ENCODE measurements at regions not wholly inside any gene's neighbourhood (a gene's known extent, or its start where the extent isn't known, plus 50 kb on each side); places are given as distances from the start of the nearest gene placed in this dataset.

- no peak overlapping the region for H3K4ac ChIP-seq (ENCODE audit: low read depth, low read length)
- no peaks in the 10 kb centered on the region for H3K36me3 ChIP-seq (ENCODE audit: control insufficient read depth, insufficient read depth, low read length)
- no peak for DNase-seq
- no peak overlapping the region for H3K23ac ChIP-seq (ENCODE audit: low read length)
- no peak overlapping the region for H4K5ac ChIP-seq (ENCODE audit: low read length)
- no CpG with 5 or more reads among the region's 2 CpGs for WGBS (ENCODE audit: extremely low coverage, insufficient coverage, low lambda C conversion rate)
- H2BK5ac ChIP-seq (ENCODE audit: low read length) = peak overlapping the region; percentile 14
- H3K4me3 ChIP-seq (ENCODE audit: low read length) = no peak overlapping the region
- no peak overlapping the region for H2AK5ac ChIP-seq (ENCODE audit: low read length)
- no peak overlapping the region for H4K8ac ChIP-seq (ENCODE audit: low read depth, low read length)
- H3K4me1 ChIP-seq (ENCODE audit: control insufficient read depth, low read depth, low read length) = peaks cover 7% of the 10 kb centered on the region
- H2BK120ac ChIP-seq (ENCODE audit: low read depth, low read length) = no peak overlapping the region
- H3K56ac ChIP-seq (ENCODE audit: low read length) = peak overlapping the region; percentile 8
- no peaks in the 10 kb centered on the region for H3K79me2 ChIP-seq (ENCODE audit: control insufficient read depth, insufficient read depth, low read length)
- no peak overlapping the region for H3K27ac ChIP-seq (ENCODE audit: low read depth, low read length)
- no peaks in the 10 kb centered on the region for H3K79me1 ChIP-seq (ENCODE audit: low read length)
- no peak overlapping the region for H3K9ac ChIP-seq (ENCODE audit: low read length)
- peak overlapping the region; percentile 98 for H2BK15ac ChIP-seq (replicated peaks; ENCODE audit: low read depth)
- no peak overlapping the region for H3K4me2 ChIP-seq (ENCODE audit: low read length)
- no peaks in the 10 kb centered on the region for H3K27me3 ChIP-seq (ENCODE audit: insufficient read depth, low read length, poor library complexity)
- no peak overlapping the region for H3K18ac ChIP-seq (ENCODE audit: low read length)
Observed at GRCh38 chr6:125423047-125423446, 121.3 kb upstream of the HDDC2 start.

GRCh38 chr6:125431971-125432370 is 130.2 kb upstream of the HDDC2 start:
- Histone ChIP-seq H3K36me3 (ENCODE audit: control insufficient read depth, insufficient read depth, low read length) (no peaks in the 10 kb centered on the region), H4K8ac (ENCODE audit: low read depth, low read length) (no peak overlapping the region), H3K27ac (ENCODE audit: low read depth, low read length) (no peak overlapping the region), H4K5ac (ENCODE audit: low read length) (no peak overlapping the region), H3K18ac (ENCODE audit: low read length) (no peak overlapping the region), H2BK15ac (replicated peaks; ENCODE audit: low read depth) (no peak overlapping the region), H3K4me2 (ENCODE audit: low read length) (no peak overlapping the region), H3K23ac (ENCODE audit: low read length) (no peak overlapping the region), H3K9ac (ENCODE audit: low read length) (no peak overlapping the region), H3K56ac (ENCODE audit: low read length) (no peak overlapping the region), H3K27me3 (ENCODE audit: insufficient read depth, low read length, poor library complexity) (no peaks in the 10 kb centered on the region), H2AK5ac (ENCODE audit: low read length) (no peak overlapping the region), H3K4ac (ENCODE audit: low read depth, low read length) (no peak overlapping the region), H2BK120ac (ENCODE audit: low read depth, low read length) (no peak overlapping the region), H3K79me2 (ENCODE audit: control insufficient read depth, insufficient read depth, low read length) (no peaks in the 10 kb centered on the region), H3K4me3 (ENCODE audit: low read length) (no peak overlapping the region), H3K4me1 (ENCODE audit: control insufficient read depth, low read depth, low read length) (peaks cover 4% of the 10 kb centered on the region), H3K79me1 (ENCODE audit: low read length) (no peaks in the 10 kb centered on the region), H2BK5ac (ENCODE audit: low read length) (no peak overlapping the region)
- DNase-seq = no peak

GRCh38 chr6:125432963-125433362 is 131.2 kb upstream of the HDDC2 start:
- Histone ChIP-seq H3K79me2 (ENCODE audit: control insufficient read depth, insufficient read depth, low read length) (no peaks in the 10 kb centered on the region), H4K5ac (ENCODE audit: low read length) (no peak overlapping the region), H3K79me1 (ENCODE audit: low read length) (no peaks in the 10 kb centered on the region), H2BK5ac (ENCODE audit: low read length) (no peak overlapping the region), H3K4me2 (ENCODE audit: low read length) (no peak overlapping the region), H3K9ac (ENCODE audit: low read length) (no peak overlapping the region), H3K23ac (ENCODE audit: low read length) (no peak overlapping the region), H2BK15ac (replicated peaks; ENCODE audit: low read depth) (no peak overlapping the region), H3K56ac (ENCODE audit: low read length) (no peak overlapping the region), H3K27me3 (ENCODE audit: insufficient read depth, low read length, poor library complexity) (no peaks in the 10 kb centered on the region), H3K27ac (ENCODE audit: low read depth, low read length) (no peak overlapping the region), H2BK120ac (ENCODE audit: low read depth, low read length) (no peak overlapping the region), H3K36me3 (ENCODE audit: control insufficient read depth, insufficient read depth, low read length) (no peaks in the 10 kb centered on the region), H3K4me1 (ENCODE audit: control insufficient read depth, low read depth, low read length) (peaks cover 4% of the 10 kb centered on the region), H4K8ac (ENCODE audit: low read depth, low read length) (no peak overlapping the region), H3K4me3 (ENCODE audit: low read length) (no peak overlapping the region), H2AK5ac (ENCODE audit: low read length) (no peak overlapping the region), H3K4ac (ENCODE audit: low read depth, low read length) (no peak overlapping the region), H3K18ac (ENCODE audit: low read length) (no peak overlapping the region)
- DNase-seq = peak; percentile 14
- no CpG with 5 or more reads among the region's 5 CpGs for WGBS (ENCODE audit: extremely low coverage, insufficient coverage, low lambda C conversion rate)

GRCh38 chr6:125434760-125435159 is 133.0 kb upstream of the HDDC2 start:
- Histone ChIP-seq H4K5ac (ENCODE audit: low read length) (no peak overlapping the region), H3K23ac (ENCODE audit: low read length) (no peak overlapping the region)

GRCh38 chr6:125439512-125439911 is 137.7 kb upstream of the HDDC2 start:
- Histone ChIP-seq H2AK5ac (ENCODE audit: low read length) (no peak overlapping the region), H3K36me3 (ENCODE audit: control insufficient read depth, insufficient read depth, low read length) (no peaks in the 10 kb centered on the region), H3K27me3 (ENCODE audit: insufficient read depth, low read length, poor library complexity) (no peaks in the 10 kb centered on the region), H2BK5ac (ENCODE audit: low read length) (no peak overlapping the region), H2BK15ac (replicated peaks; ENCODE audit: low read depth) (no peak overlapping the region), H3K79me2 (ENCODE audit: control insufficient read depth, insufficient read depth, low read length) (no peaks in the 10 kb centered on the region), H3K4me2 (ENCODE audit: low read length) (no peak overlapping the region), H2BK120ac (ENCODE audit: low read depth, low read length) (no peak overlapping the region), H4K8ac (ENCODE audit: low read depth, low read length) (no peak overlapping the region), H3K4me1 (ENCODE audit: control insufficient read depth, low read depth, low read length) (peaks cover 2% of the 10 kb centered on the region), H3K56ac (ENCODE audit: low read length) (no peak overlapping the region), H3K4ac (ENCODE audit: low read depth, low read length) (no peak overlapping the region), H3K79me1 (ENCODE audit: low read length) (no peaks in the 10 kb centered on the region), H4K5ac (ENCODE audit: low read length) (no peak overlapping the region), H3K18ac (ENCODE audit: low read length) (no peak overlapping the region), H3K23ac (ENCODE audit: low read length) (no peak overlapping the region), H3K4me3 (ENCODE audit: low read length) (no peak overlapping the region), H3K9ac (ENCODE audit: low read length) (no peak overlapping the region), H3K27ac (ENCODE audit: low read depth, low read length) (no peak overlapping the region)
- no CpG with 5 or more reads among the region's 1 CpG for WGBS (ENCODE audit: extremely low coverage, insufficient coverage, low lambda C conversion rate)
- DNase-seq = no peak

More at GRCh38 chr6:125434760-125435159, 133.0 kb upstream of the HDDC2 start:
- no peaks in the 10 kb centered on the region for H3K79me2 ChIP-seq (ENCODE audit: control insufficient read depth, insufficient read depth, low read length)
- DNase-seq = no peak
- no peaks in the 10 kb centered on the region for H3K36me3 ChIP-seq (ENCODE audit: control insufficient read depth, insufficient read depth, low read length)
- no CpG with 5 or more reads among the region's 2 CpGs for WGBS (ENCODE audit: extremely low coverage, insufficient coverage, low lambda C conversion rate)
- no peak overlapping the region for H4K8ac ChIP-seq (ENCODE audit: low read depth, low read length)
- no peak overlapping the region for H3K4ac ChIP-seq (ENCODE audit: low read depth, low read length)
- no peak overlapping the region for H3K4me2 ChIP-seq (ENCODE audit: low read length)
- H2BK5ac ChIP-seq (ENCODE audit: low read length) = no peak overlapping the region
- H3K27ac ChIP-seq (ENCODE audit: low read depth, low read length) = no peak overlapping the region
- H3K27me3 ChIP-seq (ENCODE audit: insufficient read depth, low read length, poor library complexity) = no peaks in the 10 kb centered on the region
- H2BK15ac ChIP-seq (replicated peaks; ENCODE audit: low read depth) = no peak overlapping the region
- H2BK120ac ChIP-seq (ENCODE audit: low read depth, low read length) = no peak overlapping the region
- H3K79me1 ChIP-seq (ENCODE audit: low read length) = no peaks in the 10 kb centered on the region
- H3K4me1 ChIP-seq (ENCODE audit: control insufficient read depth, low read depth, low read length) = peaks cover 4% of the 10 kb centered on the region
- no peak overlapping the region for H3K9ac ChIP-seq (ENCODE audit: low read length)
- no peak overlapping the region for H2AK5ac ChIP-seq (ENCODE audit: low read length)
- H3K4me3 ChIP-seq (ENCODE audit: low read length) = no peak overlapping the region
- H3K56ac ChIP-seq (ENCODE audit: low read length) = no peak overlapping the region
- no peak overlapping the region for H3K18ac ChIP-seq (ENCODE audit: low read length)

GRCh38 chr6:125444006-125444923 is 142.5 kb upstream of the HDDC2 start:
- Histone ChIP-seq H3K4me1 (ENCODE audit: control insufficient read depth, low read depth, low read length) (peaks cover 2% of the 10 kb centered on the region), H3K18ac (ENCODE audit: low read length) (no peak overlapping the region), H3K4ac (ENCODE audit: low read depth, low read length) (no peak overlapping the region), H3K79me2 (ENCODE audit: control insufficient read depth, insufficient read depth, low read length) (no peaks in the 10 kb centered on the region), H2AK5ac (ENCODE audit: low read length) (no peak overlapping the region), H4K5ac (ENCODE audit: low read length) (no peak overlapping the region), H3K27me3 (ENCODE audit: insufficient read depth, low read length, poor library complexity) (no peaks in the 10 kb centered on the region), H2BK15ac (replicated peaks; ENCODE audit: low read depth) (no peak overlapping the region), H3K4me3 (ENCODE audit: low read length) (no peak overlapping the region), H2BK120ac (ENCODE audit: low read depth, low read length) (no peak overlapping the region), H3K36me3 (ENCODE audit: control insufficient read depth, insufficient read depth, low read length) (no peaks in the 10 kb centered on the region), H4K8ac (ENCODE audit: low read depth, low read length) (no peak overlapping the region), H3K27ac (ENCODE audit: low read depth, low read length) (no peak overlapping the region), H2BK5ac (ENCODE audit: low read length) (no peak overlapping the region), H3K4me2 (ENCODE audit: low read length) (no peak overlapping the region), H3K56ac (ENCODE audit: low read length) (no peak overlapping the region), H3K9ac (ENCODE audit: low read length) (no peak overlapping the region), H3K23ac (ENCODE audit: low read length) (no peak overlapping the region), H3K79me1 (ENCODE audit: low read length) (no peaks in the 10 kb centered on the region)
- DNase-seq = peak; percentile 19
- WGBS (ENCODE audit: extremely low coverage, insufficient coverage, low lambda C conversion rate) = no CpG with 5 or more reads among the region's 16 CpGs
